ENCODE measurements at regions not wholly inside any gene's neighbourhood (a gene's known extent, or its start where the extent isn't known, plus 50 kb on each side); places are given as distances from the start of the nearest gene placed in this dataset.
"Not testable (repeated sequence)": the region's sequence is repeated elsewhere in the genome, so short reads cannot be mapped to it uniquely, and the experiment has no call there.

DNA sequence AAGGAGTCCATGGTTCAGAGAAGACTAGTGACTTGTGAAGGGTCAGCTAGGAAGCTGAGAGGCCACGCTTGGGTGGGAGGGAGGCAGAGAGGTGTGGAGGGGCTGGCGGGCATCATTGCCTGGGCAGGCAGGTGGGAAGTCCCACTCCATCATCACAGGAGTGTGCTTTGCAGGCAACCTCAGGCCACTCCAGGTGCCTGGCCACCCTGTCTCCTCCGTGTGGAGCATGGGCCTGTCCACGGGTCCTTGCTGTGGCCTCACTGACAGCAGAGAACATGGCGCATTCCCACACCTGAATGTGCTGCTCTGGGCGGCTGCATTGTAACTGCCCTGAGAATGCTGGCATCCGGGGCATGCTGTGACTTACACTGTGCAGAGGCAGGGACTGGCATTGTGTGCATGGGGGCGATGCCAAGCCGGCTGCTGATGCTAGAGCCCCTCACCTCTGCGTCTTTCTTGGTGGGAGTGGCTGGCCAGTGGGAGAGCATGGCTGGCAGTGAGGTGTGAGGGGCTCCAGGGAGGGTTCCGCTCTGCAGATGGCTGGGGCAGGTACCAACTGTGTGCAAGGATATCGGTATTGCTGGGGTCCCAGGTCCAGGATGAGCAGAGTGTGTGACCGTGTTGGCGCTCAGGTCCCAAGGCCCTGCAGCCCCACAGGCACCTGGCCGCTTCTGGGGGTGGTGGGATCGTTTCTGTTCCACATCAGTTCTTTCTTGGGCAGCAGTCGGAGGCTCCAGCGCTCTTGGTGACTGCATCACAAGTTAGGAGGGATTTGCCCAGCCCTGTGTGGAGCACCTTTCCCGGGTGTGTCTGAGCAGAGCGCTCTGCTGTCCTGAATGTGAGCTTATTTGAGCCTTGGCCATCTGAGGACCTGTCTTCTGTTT, 94.8 kb downstream of the NPIPB11 start:
- H3K9me3 ChIP-seq (ENCODE audit: control insufficient read depth, low read length): no peaks in the 10 kb centered on the region
- H3K27me3 ChIP-seq (replicated peaks; ENCODE audit: control insufficient read depth, insufficient read depth, low read length, poor library complexity, severe bottlenecking): no peaks in the 10 kb centered on the region
- H3K36me3 ChIP-seq (ENCODE audit: control insufficient read depth, insufficient read depth, low read length): no peaks in the 10 kb centered on the region
- no peak overlapping the region for H3K4me3 ChIP-seq (ENCODE audit: insufficient read depth, low read depth, low read length, poor library complexity, severe bottlenecking)
- DNase-seq: no peak
- no peak overlapping the region for H3K27ac ChIP-seq (ENCODE audit: insufficient read depth, low read length, poor library complexity, severe bottlenecking)
- H3K4me1 ChIP-seq (ENCODE audit: control insufficient read depth, insufficient read depth, low read length, poor library complexity, severe bottlenecking): no peaks in the 10 kb centered on the region

- H3K27ac ChIP-seq (ENCODE audit: insufficient read depth, low read length, poor library complexity, severe bottlenecking): no peak overlapping the region
- no peaks in the 10 kb centered on the region for H3K4me1 ChIP-seq (ENCODE audit: control insufficient read depth, insufficient read depth, low read length, poor library complexity, severe bottlenecking)
- H3K4me3 ChIP-seq (ENCODE audit: insufficient read depth, low read depth, low read length, poor library complexity, severe bottlenecking): no peak overlapping the region
- H3K27me3 ChIP-seq (replicated peaks; ENCODE audit: control insufficient read depth, insufficient read depth, low read length, poor library complexity, severe bottlenecking): no peaks in the 10 kb centered on the region
- no peaks in the 10 kb centered on the region for H3K36me3 ChIP-seq (ENCODE audit: control insufficient read depth, insufficient read depth, low read length)
- no peak for DNase-seq
- H3K9me3 ChIP-seq (ENCODE audit: control insufficient read depth, low read length): no peaks in the 10 kb centered on the region
Observed at GRCh38 chr16:29310852-29311314, 95.6 kb downstream of the NPIPB11 start.

- H3K36me3 ChIP-seq (ENCODE audit: control insufficient read depth, insufficient read depth, low read length); H3K4me3 ChIP-seq (ENCODE audit: insufficient read depth, low read depth, low read length, poor library complexity, severe bottlenecking); H3K9me3 ChIP-seq (ENCODE audit: control insufficient read depth, low read length); H3K27me3 ChIP-seq (replicated peaks; ENCODE audit: control insufficient read depth, insufficient read depth, low read length, poor library complexity, severe bottlenecking); H3K27ac ChIP-seq (ENCODE audit: insufficient read depth, low read length, poor library complexity, severe bottlenecking); H3K4me1 ChIP-seq (ENCODE audit: control insufficient read depth, insufficient read depth, low read length, poor library complexity, severe bottlenecking); DNase-seq: not testable (repeated sequence)
Observed at GRCh38 chr16:29310243-29310642, 96.3 kb downstream of the NPIPB11 start.

- not testable (repeated sequence) for DNase-seq; H3K27me3 ChIP-seq (replicated peaks; ENCODE audit: control insufficient read depth, insufficient read depth, low read length, poor library complexity, severe bottlenecking); H3K27ac ChIP-seq (ENCODE audit: insufficient read depth, low read length, poor library complexity, severe bottlenecking); H3K9me3 ChIP-seq (ENCODE audit: control insufficient read depth, low read length); H3K36me3 ChIP-seq (ENCODE audit: control insufficient read depth, insufficient read depth, low read length); H3K4me3 ChIP-seq (ENCODE audit: insufficient read depth, low read depth, low read length, poor library complexity, severe bottlenecking); H3K4me1 ChIP-seq (ENCODE audit: control insufficient read depth, insufficient read depth, low read length, poor library complexity, severe bottlenecking)
Observed at GRCh38 chr16:29309601-29310000, 96.9 kb downstream of the NPIPB11 start.

GRCh38 chr16:29308644-29309546, 97.6 kb downstream of the NPIPB11 start:
- no peaks in the 10 kb centered on the region for H3K4me1 ChIP-seq (ENCODE audit: control insufficient read depth, insufficient read depth, low read length, poor library complexity, severe bottlenecking)
- no peaks in the 10 kb centered on the region for H3K9me3 ChIP-seq (ENCODE audit: control insufficient read depth, low read length)
- no peaks in the 10 kb centered on the region for H3K27me3 ChIP-seq (replicated peaks; ENCODE audit: control insufficient read depth, insufficient read depth, low read length, poor library complexity, severe bottlenecking)
- H3K4me3 ChIP-seq (ENCODE audit: insufficient read depth, low read depth, low read length, poor library complexity, severe bottlenecking): no peak overlapping the region
- no peaks in the 10 kb centered on the region for H3K36me3 ChIP-seq (ENCODE audit: control insufficient read depth, insufficient read depth, low read length)
- no peak overlapping the region for H3K27ac ChIP-seq (ENCODE audit: insufficient read depth, low read length, poor library complexity, severe bottlenecking)
- DNase-seq: no peak

DNA sequence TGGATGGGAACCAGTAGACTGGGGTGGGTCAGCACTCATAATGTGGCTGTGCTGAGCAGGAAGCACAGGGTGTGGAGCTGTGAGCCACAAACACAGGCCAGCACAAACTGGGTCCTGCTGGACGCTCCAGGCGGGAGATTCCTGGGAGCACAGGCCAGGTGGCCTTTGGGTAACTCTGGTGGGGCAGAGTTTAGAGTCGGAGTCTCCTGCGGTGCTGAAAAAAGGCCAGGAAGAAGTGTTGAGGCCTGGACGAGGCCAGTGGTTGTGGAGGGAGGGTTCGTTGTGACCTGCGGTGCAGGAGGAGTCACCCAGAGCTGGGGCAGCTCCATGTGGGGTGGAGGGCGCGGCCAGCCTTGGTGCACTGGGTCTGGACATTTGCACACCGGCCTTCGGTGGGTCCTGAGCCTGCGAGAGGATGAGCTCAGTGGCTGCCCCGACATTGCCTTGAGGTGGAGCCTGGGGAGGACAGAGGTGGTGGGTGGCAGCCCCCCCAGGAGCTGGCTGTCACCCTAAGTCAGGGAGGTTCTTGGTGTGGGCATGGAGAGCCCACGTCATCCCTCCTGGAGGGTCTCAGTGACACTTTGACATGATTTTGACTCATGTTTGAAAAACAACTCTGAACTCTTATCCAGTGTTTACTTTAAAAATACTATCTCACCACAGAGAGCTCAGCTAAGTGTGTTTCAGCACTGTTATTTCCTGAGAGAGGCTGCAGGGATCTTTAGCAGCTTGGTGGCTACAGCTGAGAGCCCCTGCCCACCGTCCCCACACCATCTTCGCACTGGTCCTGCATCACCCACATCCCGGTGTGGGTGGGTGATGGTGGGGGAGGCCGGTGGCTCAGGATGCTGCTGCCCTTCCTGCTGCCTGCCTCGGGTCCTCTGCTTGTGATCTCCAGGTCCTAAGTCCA, 98.7 kb downstream of the NPIPB11 start:
- Histone ChIP-seq H3K27me3 (replicated peaks; ENCODE audit: control insufficient read depth, insufficient read depth, low read length, poor library complexity, severe bottlenecking) (no peaks in the 10 kb centered on the region), H3K4me3 (ENCODE audit: insufficient read depth, low read depth, low read length, poor library complexity, severe bottlenecking) (no peak overlapping the region), H3K9me3 (ENCODE audit: control insufficient read depth, low read length) (no peaks in the 10 kb centered on the region), H3K36me3 (ENCODE audit: control insufficient read depth, insufficient read depth, low read length) (no peaks in the 10 kb centered on the region), H3K27ac (ENCODE audit: insufficient read depth, low read length, poor library complexity, severe bottlenecking) (no peak overlapping the region), H3K4me1 (ENCODE audit: control insufficient read depth, insufficient read depth, low read length, poor library complexity, severe bottlenecking) (no peaks in the 10 kb centered on the region)
- DNase-seq: no peak

DNA sequence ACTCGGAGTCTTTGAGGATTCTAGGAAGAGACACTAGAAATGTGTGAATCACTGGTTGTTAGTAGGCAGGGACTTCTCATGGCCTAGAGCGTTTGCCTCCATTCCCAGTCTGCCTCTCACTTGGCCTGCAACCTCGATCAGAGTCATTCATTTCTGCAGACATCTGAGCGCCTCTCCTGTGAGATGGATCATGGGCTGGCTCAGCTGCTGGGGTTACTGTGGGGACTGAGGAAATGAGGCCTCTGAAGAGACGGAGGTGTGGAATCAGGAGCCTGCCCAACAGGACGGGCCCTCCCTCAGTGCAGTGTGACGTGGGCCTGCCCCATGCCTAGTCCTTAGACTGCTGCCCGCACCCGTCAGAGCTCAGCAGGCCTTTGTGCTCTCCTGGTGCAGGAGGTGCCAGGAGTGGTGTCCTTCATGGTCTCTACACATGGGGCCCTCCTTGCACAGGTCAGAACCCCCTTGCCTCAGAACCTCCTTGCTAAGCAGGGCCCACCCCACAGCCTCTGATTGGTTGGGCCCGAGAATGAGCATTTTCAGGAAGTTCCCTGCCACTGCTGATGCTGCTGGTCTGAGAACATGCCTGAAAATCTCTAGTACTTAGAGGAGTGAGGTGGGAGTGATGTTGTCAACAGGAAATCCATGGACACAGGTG, 99.4 kb downstream of the NPIPB11 start:
- Histone ChIP-seq H3K9me3 (ENCODE audit: control insufficient read depth, low read length) (no peaks in the 10 kb centered on the region), H3K4me3 (ENCODE audit: insufficient read depth, low read depth, low read length, poor library complexity, severe bottlenecking) (no peak overlapping the region), H3K36me3 (ENCODE audit: control insufficient read depth, insufficient read depth, low read length) (no peaks in the 10 kb centered on the region), H3K27me3 (replicated peaks; ENCODE audit: control insufficient read depth, insufficient read depth, low read length, poor library complexity, severe bottlenecking) (no peaks in the 10 kb centered on the region), H3K4me1 (ENCODE audit: control insufficient read depth, insufficient read depth, low read length, poor library complexity, severe bottlenecking) (no peaks in the 10 kb centered on the region), H3K27ac (ENCODE audit: insufficient read depth, low read length, poor library complexity, severe bottlenecking) (no peak overlapping the region)
- DNase-seq: no peak

DNA sequence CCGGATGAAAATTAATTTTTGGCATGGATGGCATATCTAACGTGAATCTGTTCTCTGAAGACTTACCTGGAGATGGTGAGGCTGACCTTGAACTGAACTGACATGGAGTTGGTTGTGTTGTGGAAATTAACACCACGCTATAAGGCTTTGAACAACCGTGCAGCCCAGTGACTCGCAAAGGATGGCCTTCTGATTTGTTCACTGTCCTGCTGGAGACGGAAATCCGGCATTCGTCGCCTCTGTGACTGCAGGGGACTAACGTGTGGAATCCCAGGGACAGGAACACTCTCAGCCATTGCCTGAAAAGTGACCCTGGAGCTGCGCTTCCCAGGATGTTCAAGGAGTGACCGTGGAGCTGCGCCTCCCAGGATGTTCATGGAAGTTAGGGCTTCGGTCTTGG, 100.3 kb downstream of the NPIPB11 start:
- H3K27me3 ChIP-seq (replicated peaks; ENCODE audit: control insufficient read depth, insufficient read depth, low read length, poor library complexity, severe bottlenecking): no peaks in the 10 kb centered on the region
- H3K4me3 ChIP-seq (ENCODE audit: insufficient read depth, low read depth, low read length, poor library complexity, severe bottlenecking): no peak overlapping the region
- no peaks in the 10 kb centered on the region for H3K36me3 ChIP-seq (ENCODE audit: control insufficient read depth, insufficient read depth, low read length)

GRCh38 chr16:29305018-29305417, 101.5 kb downstream of the NPIPB11 start:
- not testable (repeated sequence) for H3K27me3 ChIP-seq (replicated peaks; ENCODE audit: control insufficient read depth, insufficient read depth, low read length, poor library complexity, severe bottlenecking); H3K27ac ChIP-seq (ENCODE audit: insufficient read depth, low read length, poor library complexity, severe bottlenecking)

More for the DNA sequence above, 100.3 kb downstream of the NPIPB11 start:
- no peak for DNase-seq
- no peaks in the 10 kb centered on the region for H3K4me1 ChIP-seq (ENCODE audit: control insufficient read depth, insufficient read depth, low read length, poor library complexity, severe bottlenecking)
- no peaks in the 10 kb centered on the region for H3K9me3 ChIP-seq (ENCODE audit: control insufficient read depth, low read length)
- no peak overlapping the region for H3K27ac ChIP-seq (ENCODE audit: insufficient read depth, low read length, poor library complexity, severe bottlenecking)

More at GRCh38 chr16:29305018-29305417, 101.5 kb downstream of the NPIPB11 start:
- not testable (repeated sequence) for H3K4me1 ChIP-seq (ENCODE audit: control insufficient read depth, insufficient read depth, low read length, poor library complexity, severe bottlenecking); H3K9me3 ChIP-seq (ENCODE audit: control insufficient read depth, low read length); H3K4me3 ChIP-seq (ENCODE audit: insufficient read depth, low read depth, low read length, poor library complexity, severe bottlenecking); DNase-seq; H3K36me3 ChIP-seq (ENCODE audit: control insufficient read depth, insufficient read depth, low read length)
